SU-DHL-6 (cell line): ENCODE measurements at regions not wholly inside any gene's neighbourhood (a gene's known extent, or its start where the extent isn't known, plus 50 kb on each side); places are given as distances from the start of the nearest gene placed in this dataset.

Source experiments
- CTCF ChIP-seq: fragments of 200-600 bp; sonication (generic); IDR thresholded peaks from one replicate; pipeline ENCODE4 v1.5.1; 2017; ENCODE audit warnings: antibody characterized with exemption, mild to moderate bottlenecking, low read length, moderate library complexity; ENCODE audit not compliant: insufficient read depth, poor library complexity, severe bottlenecking
- EZH2phosphoT487 ChIP-seq: fragments of 200-600 bp; sonication (generic), shearing (Covaris generic); conservative IDR thresholded peaks from 2 replicates; pipeline ENCODE4 v1.6.1; 2018; ENCODE audit warnings: mild to moderate bottlenecking, antibody characterized with exemption, low read length, moderate library complexity, mixed read lengths

- no peak for TF ChIP-seq EZH2phosphoT487
- TF ChIP-seq CTCF: no peak
Observed at GRCh38 chr11:27281740-27282590, 81.0 kb downstream of the CCDC34 start.
